IMR-90 (cell line): ENCODE measurements at regions not wholly inside any gene's neighbourhood (a gene's known extent, or its start where the extent isn't known, plus 50 kb on each side); places are given as distances from the start of the nearest gene placed in this dataset.

ENCODE experiments used
- ATAC-seq: fragments of 200-7000 bp; cut with Tn5 transposase; 2 replicates; pipeline ENCODE4 v1.9.1; 2020; ENCODE audit warnings: low read depth, mild to moderate bottlenecking, moderate library complexity
- BruUV-seq: library from RNA; stranded (reverse); fragments of 400-500 nt; replicated peaks from 2 replicates; lab custom pipeline; 2021; lab: Mats Ljungman, UMichigan
- CTCF ChIA-PET: fragments of 300-600 bp; formaldehyde crosslinking; extraction: SDS; loops from one replicate; lab custom pipeline; 2021; ENCODE audit warnings: antibody characterized with exemption; lab: Yijun Ruan, JAX
- POLR2A ChIA-PET: fragments of 300-600 bp; sonication (Branson Sonifier 250); formaldehyde crosslinking; loops from one replicate; lab custom pipeline; 2022; ENCODE audit warnings: antibody characterized with exemption; ENCODE audit not compliant: unreplicated experiment; lab: Charles Lee
- DNase-seq: peaks from one replicate; pipeline ENCODE4 v3.0.0; 2013
- H2AFZ ChIP-seq: replicated peaks from 2 replicates; pipeline ENCODE3; 2013; ENCODE audit warnings: low read length, mild to moderate bottlenecking; ENCODE audit not compliant: poor library complexity
- H2AK5ac ChIP-seq: 2 replicates; pipeline ENCODE4 v1.6.1; 2013; ENCODE audit warnings: low read depth, low read length, inconsistent platforms
- H2AK9ac ChIP-seq: replicated peaks from 2 replicates; pipeline ENCODE3; 2013; ENCODE audit warnings: mild to moderate bottlenecking, low read depth, low read length, moderate library complexity; ENCODE audit not compliant: poor library complexity
- H2BK120ac ChIP-seq: 2 replicates; pipeline ENCODE4 v1.6.1; 2013; ENCODE audit warnings: low read depth, low read length, inconsistent platforms
- H2BK15ac ChIP-seq: 3 replicates; pipeline ENCODE4 v1.6.1; 2013; ENCODE audit warnings: low read depth, low read length, inconsistent platforms
- H2BK20ac ChIP-seq: 2 replicates; pipeline ENCODE4 v1.6.1; 2013; ENCODE audit warnings: low read depth, mild to moderate bottlenecking, inconsistent platforms, low read length, moderate library complexity
- H2BK5ac ChIP-seq: 2 replicates; pipeline ENCODE4 v1.6.1; 2013; ENCODE audit warnings: mild to moderate bottlenecking, low read depth, low read length, inconsistent platforms; ENCODE audit not compliant: poor library complexity, severe bottlenecking
- H3K14ac ChIP-seq: replicated peaks from 2 replicates; pipeline ENCODE4 v1.6.1; 2013; ENCODE audit warnings: low read depth, low read length, inconsistent platforms
- H3K18ac ChIP-seq: 2 replicates; pipeline ENCODE4 v1.6.1; 2013; ENCODE audit warnings: low read depth, low read length, control low read depth
- H3K23ac ChIP-seq: 2 replicates; pipeline ENCODE4 v1.6.1; 2013; ENCODE audit warnings: low read depth, low read length, inconsistent platforms
- H3K27ac ChIP-seq: 2 replicates; pipeline ENCODE4 v1.5.1; 2013; ENCODE audit warnings: mild to moderate bottlenecking, control low read depth, low read length; ENCODE audit not compliant: insufficient read depth
- H3K27me3 ChIP-seq: 2 replicates; pipeline ENCODE4 v1.6.1; 2013; ENCODE audit warnings: low read length; ENCODE audit not compliant: control insufficient read depth, insufficient read depth
- H3K36me3 ChIP-seq: 2 replicates; pipeline ENCODE4 v1.6.1; 2013; ENCODE audit warnings: low read length, mixed read lengths; ENCODE audit not compliant: control insufficient read depth, insufficient read depth
- H3K4ac ChIP-seq: 2 replicates; pipeline ENCODE4 v1.6.1; 2013; ENCODE audit warnings: low read depth, low read length, inconsistent platforms
- H3K4me1 ChIP-seq: 2 replicates; pipeline ENCODE4 v1.6.1; 2013; ENCODE audit warnings: low read length, mixed read lengths; ENCODE audit not compliant: control insufficient read depth, insufficient read depth
- H3K4me2 ChIP-seq: 2 replicates; pipeline ENCODE4 v1.6.1; 2013; ENCODE audit warnings: low read depth, mild to moderate bottlenecking, control low read depth, low read length, moderate library complexity
- H3K4me3 ChIP-seq: 2 replicates; pipeline ENCODE4 v1.5.1; 2013; ENCODE audit warnings: low read depth, mild to moderate bottlenecking, control low read depth, low read length, moderate library complexity; ENCODE audit not compliant: insufficient read depth
- H3K56ac ChIP-seq: 2 replicates; pipeline ENCODE4 v1.6.1; 2013; ENCODE audit warnings: low read length, inconsistent platforms; ENCODE audit not compliant: insufficient read depth; ENCODE audit errors: extremely low read depth
- H3K79me1 ChIP-seq, 2 experiments: 2 replicates each; pipeline ENCODE4 v1.6.1; 2013; ENCODE audit warnings: low read length in 2 of 2, inconsistent platforms in 1 of 2, low read depth in 1 of 2
- H3K9ac ChIP-seq: 2 replicates; pipeline ENCODE4 v1.6.1; 2013; ENCODE audit warnings: low read depth, low read length, control low read depth
- H3K9me1 ChIP-seq: 2 replicates; pipeline ENCODE4 v1.6.1; 2013; ENCODE audit warnings: low read length, inconsistent platforms; ENCODE audit not compliant: insufficient read depth
- H3K9me3 ChIP-seq: 2 replicates; pipeline ENCODE4 v1.6.1; 2013; ENCODE audit warnings: low read length; ENCODE audit not compliant: control insufficient read depth, insufficient read depth
- H4K20me1 ChIP-seq: 2 replicates; pipeline ENCODE4 v1.6.1; 2013; ENCODE audit warnings: low read length, inconsistent platforms; ENCODE audit not compliant: insufficient read depth
- H4K5ac ChIP-seq: 2 replicates; pipeline ENCODE4 v1.6.1; 2013; ENCODE audit warnings: mild to moderate bottlenecking, low read depth, low read length, control low read depth
- H4K8ac ChIP-seq, 2 experiments: 2 replicates each; pipeline ENCODE4 v1.6.1; 2013; ENCODE audit warnings: low read depth in 2 of 2, low read length in 2 of 2, control low read depth in 1 of 2, inconsistent platforms in 1 of 2
- H4K91ac ChIP-seq: 2 replicates; pipeline ENCODE4 v1.6.1; 2013; ENCODE audit warnings: low read depth, low read length, inconsistent platforms; ENCODE audit not compliant: insufficient read depth
- BHLHE40 ChIP-seq: fragments of 150-350 bp; IDR thresholded peaks from 2 replicates; pipeline ENCODE4 v1.6.1; 2016; ENCODE audit warnings: mild to moderate bottlenecking, low read depth, low read length
- CEBPB ChIP-seq: IDR thresholded peaks from 2 replicates; pipeline ENCODE4 v1.6.1; 2012; ENCODE audit warnings: low read depth, low read length, improper control_type of control experiment
- CHD1 ChIP-seq: IDR thresholded peaks from 2 replicates; pipeline ENCODE4 v1.6.1; 2012; ENCODE audit warnings: low read depth, low read length, improper control_type of control experiment
- CTCF ChIP-seq: conservative IDR thresholded peaks from 2 replicates; pipeline ENCODE4 v1.5.1; 2012; ENCODE audit warnings: mild to moderate bottlenecking, low read depth, low read length, improper control_type of control experiment
- ELK1 ChIP-seq: fragments of 150-350 bp; IDR thresholded peaks from 2 replicates; pipeline ENCODE4 v1.6.1; 2016; ENCODE audit warnings: low read depth, mild to moderate bottlenecking, low read length, moderate library complexity, borderline replicate concordance
- FOS ChIP-seq: fragments of 150-350 bp; IDR thresholded peaks from 2 replicates; pipeline ENCODE4 v1.6.1; 2016; ENCODE audit warnings: low read depth, low read length
- MAFK ChIP-seq: IDR thresholded peaks from 2 replicates; pipeline ENCODE4 v1.6.1; 2012; ENCODE audit warnings: low read depth, low read length, improper control_type of control experiment
- MAZ ChIP-seq: IDR thresholded peaks from 2 replicates; pipeline ENCODE4 v1.6.1; 2012; ENCODE audit warnings: low read depth, mild to moderate bottlenecking, low read length, improper control_type of control experiment, moderate library complexity, borderline replicate concordance
- MXI1 ChIP-seq: IDR thresholded peaks from 2 replicates; pipeline ENCODE4 v1.6.1; 2012; ENCODE audit warnings: low read depth, mild to moderate bottlenecking, low read length, moderate library complexity, borderline replicate concordance
- NFE2L2 ChIP-seq: fragments of 150-350 bp; IDR thresholded peaks from 2 replicates; pipeline ENCODE4 v1.6.1; 2016; ENCODE audit warnings: low read depth, mild to moderate bottlenecking, low read length
- POLR2A ChIP-seq: IDR thresholded peaks from 2 replicates; pipeline ENCODE4 v1.6.1; 2012; ENCODE audit warnings: mild to moderate bottlenecking, low read depth, low read length
- RAD21 ChIP-seq: IDR thresholded peaks from 2 replicates; pipeline ENCODE4 v1.6.1; 2012; ENCODE audit warnings: low read length, improper control_type of control experiment
- RCOR1 ChIP-seq: IDR thresholded peaks from 2 replicates; pipeline ENCODE4 v1.6.1; 2012; ENCODE audit warnings: mild to moderate bottlenecking, low read length, improper control_type of control experiment; ENCODE audit not compliant: insufficient replicate concordance
- RFX5 ChIP-seq: IDR thresholded peaks from 2 replicates; pipeline ENCODE4 v1.8.0; 2012; ENCODE audit warnings: low read depth, mild to moderate bottlenecking, low read length, moderate library complexity
- SMC3 ChIP-seq: fragments of 150-350 bp; IDR thresholded peaks from 2 replicates; pipeline ENCODE4 v1.6.1; 2016; ENCODE audit warnings: low read depth, mild to moderate bottlenecking, antibody characterized with exemption, low read length, moderate library complexity
- USF2 ChIP-seq: fragments of 150-350 bp; IDR thresholded peaks from 2 replicates; pipeline ENCODE4 v1.6.1; 2017; ENCODE audit warnings: mild to moderate bottlenecking, antibody characterized with exemption, low read length, low read depth
- WGBS, 2 experiments: methylation state at CpG; one replicate each; pipeline versions ENCODE4 v1.1.5 to v1.1.7; 2013; ENCODE audit warnings: missing lambda C conversion rate in 2 of 2; ENCODE audit not compliant: insufficient read length in 1 of 2; ENCODE audit errors: extremely low coverage in 2 of 2; 5-methylcytosine and 5-hydroxymethylcytosine counted together
- dilution Hi-C: fragments of 300-500 bp; cut with HindIII; formaldehyde crosslinking; loops from one replicate; pipeline ENCODE4 v1.14.3; 2018; ENCODE audit warnings: low sequenced_read_pairs; ENCODE audit not compliant: unreplicated experiment
- in situ Hi-C: fragments of 300-500 bp; cut with MboI; formaldehyde crosslinking; loops from 3 replicates; pipeline ENCODE4 v1.14.3; 2019; ENCODE audit warnings: low sequenced_read_pairs, inconsistent platforms, mixed read lengths
- intact Hi-C: fragments of 100-400 bp; cut with micrococcal nuclease; formaldehyde crosslinking; loops from 2 replicates; pipeline ENCODE4 v1.10.0; 2022

GRCh38 chrX:43148305-43148704 lies 370.3 kb upstream of the PPP1R2C start:
- no peaks in the 10 kb centered on the region for H3K79me1 ChIP-seq
- no peak overlapping the region for H3K4me3 ChIP-seq
- no peak overlapping the region for H3K23ac ChIP-seq
- H3K14ac ChIP-seq, result no peak overlapping the region
- no peaks in the 10 kb centered on the region for H3K9me1 ChIP-seq
- no peak overlapping the region for H4K8ac ChIP-seq
- POLR2A ChIA-PET, result no interaction called here
- no peak overlapping the region for H3K4me2 ChIP-seq
- no peak overlapping the region for H3K4ac ChIP-seq
- no peaks in the 10 kb centered on the region; the same call in 1 of the 2 replicates for H3K27me3 ChIP-seq
- H2BK5ac ChIP-seq, result no peak overlapping the region
- BruUV-seq, result no TSS peak
- no peaks in the 10 kb centered on the region for H3K36me3 ChIP-seq
- no peak overlapping the region for H2BK120ac ChIP-seq
- in situ Hi-C loops, result no loop called here
- no peak overlapping the region for H4K5ac ChIP-seq
- H2AK9ac ChIP-seq, result no peak overlapping the region
- H2BK15ac ChIP-seq, result no peak overlapping the region
- no peaks in the 10 kb centered on the region for H3K9me3 ChIP-seq
- no peak overlapping the region for H2AFZ ChIP-seq
- H2AK5ac ChIP-seq, result no peak overlapping the region
- intact Hi-C loops, result no loop called here
- no peaks in the 10 kb centered on the region for H4K20me1 ChIP-seq
- DNase-seq, result no peak
- TF ChIP-seq POLR2A (no peak), CHD1 (no peak), BHLHE40 (no peak), SMC3 (no peak), CEBPB (no peak), FOS (no peak), MXI1 (no peak), MAZ (no peak), ELK1 (no peak), USF2 (no peak), RFX5 (no peak), NFE2L2 (no peak), MAFK (no peak), RAD21 (no peak), RCOR1 (no peak), CTCF (no peak)
- H4K91ac ChIP-seq, result no peak overlapping the region
- H3K9ac ChIP-seq, result no peak overlapping the region
- no peak overlapping the region for H3K27ac ChIP-seq
- no peaks in the 10 kb centered on the region for H3K4me1 ChIP-seq
- no peak overlapping the region for H3K18ac ChIP-seq
- dilution Hi-C loops, result no loop called here
- H2BK20ac ChIP-seq, result no peak overlapping the region
- WGBS, 2 experiments, result no CpG with 5 or more reads among the region's 3 CpGs
- no peak for ATAC-seq
- no peak overlapping the region for H3K56ac ChIP-seq
- CTCF ChIA-PET, result no interaction called here
